ENCODE measurements at regions not wholly inside any gene's neighbourhood (a gene's known extent, or its start where the extent isn't known, plus 50 kb on each side); places are given as distances from the start of the nearest gene placed in this dataset.

DNA sequence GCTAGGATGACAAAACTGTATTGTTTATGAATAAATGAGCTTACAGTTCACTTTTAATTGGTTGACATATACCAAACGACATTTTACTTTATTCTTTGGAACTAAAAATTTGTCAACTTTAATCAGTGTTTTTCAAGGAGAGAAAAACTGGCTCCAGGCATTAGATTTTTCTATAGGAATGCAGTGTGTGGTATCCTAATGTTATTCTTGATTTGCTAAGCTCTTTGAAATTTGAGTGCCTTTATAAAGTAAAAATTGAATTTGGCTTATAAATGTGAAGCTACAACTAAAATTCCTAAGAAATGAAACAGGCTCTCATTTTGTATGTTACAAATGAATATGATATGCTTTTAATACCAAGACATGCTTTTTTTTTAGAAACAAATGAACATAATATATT lies 442.2 kb upstream of the TRAM1L1 start:
- Histone ChIP-seq H3K4me2 (ENCODE audit: low read length) (no peak overlapping the region), H3K27ac (ENCODE audit: low read depth, low read length) (no peak overlapping the region), H3K4me3 (replicated peaks in 1 of 2; ENCODE audit: low read depth in 1 of 2, low read length in 2 of 2) (no peak overlapping the region), H4K20me1 (ENCODE audit: insufficient read depth) (no peaks in the 10 kb centered on the region), H3K4me1 (ENCODE audit: control insufficient read depth in 1 of 2, insufficient read depth in 2 of 2, low read length in 2 of 2) (no peaks in the 10 kb centered on the region), H3K9ac (ENCODE audit: low read length) (no peak overlapping the region), H3K27me3 (ENCODE audit: insufficient read depth, low read length) (no peaks in the 10 kb centered on the region), H2AFZ (ENCODE audit: low read depth, low read length, poor library complexity, severe bottlenecking) (no peak overlapping the region), H3K79me2 (ENCODE audit: insufficient read depth, low read length) (no peaks in the 10 kb centered on the region), H3K9me3 (ENCODE audit: control insufficient read depth in 1 of 2, insufficient read depth in 1 of 2, low read depth in 1 of 2, low read length in 2 of 2) (no peaks in the 10 kb centered on the region), H3K36me3 (ENCODE audit: control insufficient read depth in 1 of 2, insufficient read depth in 2 of 2, low read length in 2 of 2) (no peaks in the 10 kb centered on the region), H3K9me2 (ENCODE audit: insufficient read depth) (no peaks in the 10 kb centered on the region)
- TF ChIP-seq TCF7L2 (IDR thresholded peaks at IDR 0.05; ENCODE audit: borderline replicate concordance, extremely low read depth, insufficient read depth, insufficient read length) (no peak), JUND (IDR thresholded peaks at IDR 0.05) (no peak)
- intact Hi-C loops (cut with micrococcal nuclease): no loop called here
- ChIA-PET POLR2A (no interaction called here), CTCF (no interaction called here), RAD21 (ENCODE audit: low non-redundant PET in 1 of 2, low total read pairs in 2 of 2, uncharacterized antibody in 2 of 2, unreplicated experiment in 2 of 2) (no interaction called here)
- ATAC-seq: no peak
- no peak for DNase-seq (ENCODE audit: low read depth, low spot score)
- no TSS peak for BruUV-seq (replicated peaks)

- Histone ChIP-seq H3K36me3 (ENCODE audit: control insufficient read depth in 1 of 2, insufficient read depth in 2 of 2, low read length in 2 of 2) (no peaks in the 10 kb centered on the region), H3K4me2 (ENCODE audit: low read length) (no peak overlapping the region), H3K4me1 (ENCODE audit: control insufficient read depth in 1 of 2, insufficient read depth in 2 of 2, low read length in 2 of 2) (no peaks in the 10 kb centered on the region), H3K9me3 (ENCODE audit: control insufficient read depth in 1 of 2, insufficient read depth in 1 of 2, low read depth in 1 of 2, low read length in 2 of 2) (no peaks in the 10 kb centered on the region), H3K4me3 (replicated peaks in 1 of 2; ENCODE audit: low read depth in 1 of 2, low read length in 2 of 2) (no peak overlapping the region), H3K27me3 (ENCODE audit: insufficient read depth, low read length) (no peaks in the 10 kb centered on the region), H4K20me1 (ENCODE audit: insufficient read depth) (no peaks in the 10 kb centered on the region), H2AFZ (ENCODE audit: low read depth, low read length, poor library complexity, severe bottlenecking) (no peak overlapping the region), H3K27ac (ENCODE audit: low read depth, low read length) (no peak overlapping the region), H3K9ac (ENCODE audit: low read length) (no peak overlapping the region), H3K79me2 (ENCODE audit: insufficient read depth, low read length) (no peaks in the 10 kb centered on the region), H3K9me2 (ENCODE audit: insufficient read depth) (no peaks in the 10 kb centered on the region)
- ChIA-PET CTCF (no interaction called here), POLR2A (no interaction called here), RAD21 (ENCODE audit: low non-redundant PET in 1 of 2, low total read pairs in 2 of 2, uncharacterized antibody in 2 of 2, unreplicated experiment in 2 of 2) (no interaction called here)
- ATAC-seq (no peak), DNase-seq (ENCODE audit: low read depth, low spot score) (no peak)
- intact Hi-C loops (cut with micrococcal nuclease): no loop called here
- TF ChIP-seq CEBPB (IDR thresholded peaks at IDR 0.05; ENCODE audit: low read depth) (no peak), POLR2A (IDR thresholded peaks at IDR 0.05; ENCODE audit: borderline replicate concordance, extremely low read depth, insufficient read depth, insufficient read length) (no peak), YY1 (IDR thresholded peaks at IDR 0.05; ENCODE audit: extremely low read depth, insufficient replicate concordance, low read depth, low read length) (no peak)
- no TSS peak for BruUV-seq (replicated peaks)
These were observed 444.0 kb upstream of the TRAM1L1 start for GRCh38 chr4:117529401-117529800.

All from HCT116 (cell line).